ENCODE measurements at regions not wholly inside any gene's neighbourhood (a gene's known extent, or its start where the extent isn't known, plus 50 kb on each side); places are given as distances from the start of the nearest gene placed in this dataset.

GRCh38 chrX:137916090-137916746 lies 350.3 kb downstream of the ZIC3 start (continued):
- TF ChIP-seq MAX (IDR thresholded peaks at IDR 0.05), result no peak
